SK-N-SH treated with all-trans-retinoic acid at 6 μM for 48 hours (cell line): ENCODE measurements at regions not wholly inside any gene's neighbourhood (a gene's known extent, or its start where the extent isn't known, plus 50 kb on each side); places are given as distances from the start of the nearest gene placed in this dataset.

Source experiments
- ATAC-seq: fragments of 200-7000 bp; cut with Tn5 transposase; 3 replicates; pipeline ENCODE4 v1.9.1; 2020; ENCODE audit warnings: mild to moderate bottlenecking, moderate library complexity
- ARNTL ChIP-seq: fragments of 450-650 bp; formaldehyde crosslinking; IDR thresholded peaks from 2 replicates; pipeline ENCODE4 v1.5.0; 2020; ENCODE audit warnings: low read depth, mild to moderate bottlenecking, moderate library complexity, borderline replicate concordance
- BACH2 ChIP-seq: fragments of 250-450 bp; sonication (Bioruptor Pico); IDR thresholded peaks from 2 replicates; pipeline ENCODE4 v1.9.0; 2021; ENCODE audit warnings: mild to moderate bottlenecking, borderline replicate concordance
- CSDC2 ChIP-seq: fragments of 250-450 bp; sonication (Bioruptor Pico); IDR thresholded peaks from 2 replicates; pipeline ENCODE4 v1.5.0; 2020; ENCODE audit warnings: mild to moderate bottlenecking, moderate library complexity
- CSRNP3 ChIP-seq: fragments of 250-450 bp; sonication (Bioruptor Pico); IDR thresholded peaks from 2 replicates; pipeline ENCODE4 v1.5.1; 2021; ENCODE audit warnings: mild to moderate bottlenecking, moderate library complexity
- ESRRG ChIP-seq: fragments of 250-450 bp; sonication (Bioruptor Pico); IDR thresholded peaks from 2 replicates; pipeline ENCODE4 v1.6.1; 2021; ENCODE audit warnings: mild to moderate bottlenecking
- GLIS3 ChIP-seq: fragments of 250-450 bp; sonication (Bioruptor Pico); IDR thresholded peaks from 2 replicates; pipeline ENCODE4 v1.5.0; 2020; ENCODE audit warnings: mild to moderate bottlenecking, moderate library complexity
- ISL1 ChIP-seq: fragments of 250-450 bp; sonication (Bioruptor Pico); IDR thresholded peaks from 2 replicates; pipeline ENCODE4 v2.1.2; 2022; ENCODE audit warnings: mild to moderate bottlenecking, moderate library complexity
- OSR1 ChIP-seq: fragments of 250-450 bp; sonication (Bioruptor Pico); IDR thresholded peaks from 2 replicates; pipeline ENCODE4 v1.8.0; 2022; ENCODE audit warnings: moderate library complexity, mild to moderate bottlenecking, inconsistent platforms
- PATZ1 ChIP-seq: fragments of 250-450 bp; sonication (Bioruptor Pico); IDR thresholded peaks from 2 replicates; pipeline ENCODE4 v1.8.0; 2020; ENCODE audit warnings: mild to moderate bottlenecking, moderate library complexity, borderline replicate concordance
- POU6F1 ChIP-seq: fragments of 250-450 bp; sonication (Bioruptor Pico); IDR thresholded peaks from 2 replicates; pipeline ENCODE4 v1.8.0; 2021; ENCODE audit warnings: low read depth, mild to moderate bottlenecking, moderate library complexity, borderline replicate concordance
- PPARA ChIP-seq: fragments of 250-450 bp; sonication (Bioruptor Pico); IDR thresholded peaks from 2 replicates; pipeline ENCODE4 v1.5.0; 2020; ENCODE audit warnings: mild to moderate bottlenecking, borderline replicate concordance
- RARB ChIP-seq: fragments of 250-450 bp; sonication (Bioruptor Pico); IDR thresholded peaks from 2 replicates; pipeline ENCODE4 v1.8.0; 2021; ENCODE audit warnings: mild to moderate bottlenecking, moderate library complexity
- SNAI2 ChIP-seq: fragments of 250-450 bp; sonication (Bioruptor Pico); IDR thresholded peaks from 2 replicates; pipeline ENCODE4 v1.5.0; 2020; ENCODE audit warnings: mild to moderate bottlenecking, moderate library complexity
- TCF4 ChIP-seq: fragments of 250-450 bp; sonication (Bioruptor Pico); IDR thresholded peaks from 2 replicates; pipeline ENCODE4 v1.8.0; 2021; ENCODE audit warnings: mild to moderate bottlenecking, moderate library complexity, borderline replicate concordance
- TOX ChIP-seq: fragments of 250-450 bp; sonication (Bioruptor Pico); IDR thresholded peaks from 2 replicates; pipeline ENCODE4 v1.8.0; 2021; ENCODE audit warnings: mild to moderate bottlenecking, moderate library complexity, borderline replicate concordance
- ZC3H10 ChIP-seq: fragments of 250-450 bp; sonication (Bioruptor Pico); IDR thresholded peaks from 2 replicates; pipeline ENCODE4 v1.5.1; 2021; ENCODE audit warnings: mild to moderate bottlenecking, moderate library complexity
- ZFP3 ChIP-seq: fragments of 250-450 bp; sonication (Bioruptor Pico); IDR thresholded peaks from 2 replicates; pipeline ENCODE4 v1.5.0; 2020; ENCODE audit warnings: mild to moderate bottlenecking, moderate library complexity
- ZFP30 ChIP-seq: fragments of 450-650 bp; formaldehyde crosslinking; IDR thresholded peaks from 2 replicates; pipeline ENCODE4 v1.5.0; 2022; ENCODE audit warnings: mild to moderate bottlenecking, moderate library complexity
- ZNF565 ChIP-seq: fragments of 450-650 bp; formaldehyde crosslinking; conservative IDR thresholded peaks from 2 replicates; pipeline ENCODE4 v1.5.0; 2020; ENCODE audit warnings: low read depth, mild to moderate bottlenecking, moderate library complexity
- ZNF70 ChIP-seq: fragments of 450-650 bp; formaldehyde crosslinking; IDR thresholded peaks from 2 replicates; pipeline ENCODE4 v1.5.0; 2020; ENCODE audit warnings: mild to moderate bottlenecking, moderate library complexity
- ZNF8 ChIP-seq: fragments of 450-650 bp; formaldehyde crosslinking; IDR thresholded peaks from 2 replicates; pipeline ENCODE4 v1.5.0; 2020; ENCODE audit warnings: mild to moderate bottlenecking, moderate library complexity
- TF ChIP-seq, protein P1 (sequence below): fragments of 250-450 bp; sonication (Bioruptor Pico); IDR thresholded peaks from 2 replicates; pipeline ENCODE4 v1.5.1; 2020; ENCODE audit warnings: low read depth, mild to moderate bottlenecking, moderate library complexity

DNA sequence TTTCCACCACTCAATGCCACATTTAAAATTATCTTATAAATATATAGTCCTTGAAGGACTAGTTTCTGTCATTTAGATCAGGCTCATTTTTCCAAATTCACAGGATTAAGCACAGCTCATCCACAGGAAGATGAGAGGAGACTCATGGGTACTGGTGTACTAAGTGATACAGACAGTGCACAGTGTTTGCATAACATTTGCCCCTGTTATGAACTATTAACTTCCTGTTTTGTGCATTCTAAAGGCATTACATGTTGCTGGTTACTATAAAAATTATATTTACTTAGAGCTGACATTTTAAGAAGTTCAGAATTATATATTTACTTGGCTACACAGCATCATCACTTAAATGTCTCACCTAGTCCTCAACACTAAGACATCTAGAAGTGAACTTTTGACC lies 772.0 kb downstream of the TECRL start:
- no peak for ATAC-seq
- no peak for TF ChIP-seq TCF4 (CRISPR knock-in tag)
- TF ChIP-seq ZFP3 (CRISPR knock-in tag), result no peak
- no peak for TF ChIP-seq ISL1
- no peak for TF ChIP-seq OSR1 (CRISPR knock-in tag)

DNA sequence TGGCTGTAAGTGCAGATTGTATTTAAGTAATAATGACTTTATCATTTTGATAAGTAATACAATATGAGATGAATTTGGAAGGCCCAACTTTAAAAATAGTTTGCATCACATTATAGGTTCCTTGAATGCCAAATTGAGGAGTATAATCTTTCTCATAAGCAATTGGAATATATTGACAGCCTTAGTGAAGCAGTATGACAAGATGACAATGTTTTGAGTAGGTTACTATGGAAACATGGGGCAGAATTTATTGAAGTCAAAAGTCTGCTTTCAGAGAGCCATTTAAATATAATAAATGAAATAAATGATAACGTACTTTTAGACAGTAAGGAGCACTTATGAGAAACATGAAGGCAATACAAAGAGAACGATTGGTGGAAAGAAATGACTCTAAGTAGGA lies 776.4 kb downstream of the TECRL start:
- ATAC-seq, result no peak
- no peak for TF ChIP-seq RARB (CRISPR knock-in tag)
- no peak for TF ChIP-seq ZNF565 (CRISPR knock-in tag)
- no peak for TF ChIP-seq OSR1 (CRISPR knock-in tag)
- TF ChIP-seq SNAI2 (CRISPR knock-in tag), result no peak

GRCh38 chr4:63620271-63620670 lies 789.0 kb downstream of the TECRL start:
- ATAC-seq, result no peak
- TF ChIP-seq TOX (CRISPR knock-in tag) (no peak), CSRNP3 (CRISPR knock-in tag) (no peak), OSR1 (CRISPR knock-in tag) (no peak), ARNTL (CRISPR knock-in tag) (no peak), ESRRG (no peak), ZNF70 (no peak)
- TF ChIP-seq, protein P1, sequence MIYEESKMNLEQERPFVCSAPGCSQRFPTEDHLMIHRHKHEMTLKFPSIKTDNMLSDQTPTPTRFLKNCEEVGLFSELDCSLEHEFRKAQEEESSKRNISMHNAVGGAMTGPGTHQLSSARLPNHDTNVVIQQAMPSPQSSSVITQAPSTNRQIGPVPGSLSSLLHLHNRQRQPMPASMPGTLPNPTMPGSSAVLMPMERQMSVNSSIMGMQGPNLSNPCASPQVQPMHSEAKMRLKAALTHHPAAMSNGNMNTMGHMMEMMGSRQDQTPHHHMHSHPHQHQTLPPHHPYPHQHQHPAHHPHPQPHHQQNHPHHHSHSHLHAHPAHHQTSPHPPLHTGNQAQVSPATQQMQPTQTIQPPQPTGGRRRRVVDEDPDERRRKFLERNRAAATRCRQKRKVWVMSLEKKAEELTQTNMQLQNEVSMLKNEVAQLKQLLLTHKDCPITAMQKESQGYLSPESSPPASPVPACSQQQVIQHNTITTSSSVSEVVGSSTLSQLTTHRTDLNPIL, result no peak
- TF ChIP-seq, all 23 proteins: peak for 0

GRCh38 chr4:63619771-63620170 lies 789.5 kb downstream of the TECRL start:
- ATAC-seq, result no peak
- no peak for TF ChIP-seq SNAI2 (CRISPR knock-in tag)
- no peak for TF ChIP-seq ZNF8 (CRISPR knock-in tag)
- TF ChIP-seq CSDC2 (CRISPR knock-in tag), result no peak
- TF ChIP-seq TOX (CRISPR knock-in tag), result no peak
- no peak for TF ChIP-seq TCF4 (CRISPR knock-in tag)
- TF ChIP-seq POU6F1 (CRISPR knock-in tag), result no peak
- TF ChIP-seq PATZ1 (CRISPR knock-in tag), result no peak
- no peak for TF ChIP-seq BACH2 (CRISPR knock-in tag)
- TF ChIP-seq ZNF70, result no peak
- no peak for TF ChIP-seq ISL1
- no peak for TF ChIP-seq PPARA (CRISPR knock-in tag)
- TF ChIP-seq, protein P1, result no peak
- no peak for TF ChIP-seq ESRRG
- TF ChIP-seq ZFP30 (CRISPR knock-in tag), result no peak
- no peak for TF ChIP-seq ZC3H10 (CRISPR knock-in tag)
- TF ChIP-seq RARB (CRISPR knock-in tag), result no peak
- no peak for TF ChIP-seq ZNF565 (CRISPR knock-in tag)
- TF ChIP-seq GLIS3 (CRISPR knock-in tag), result no peak
- TF ChIP-seq ZFP3 (CRISPR knock-in tag), result no peak
- TF ChIP-seq OSR1 (CRISPR knock-in tag), result no peak
